H1 (cell line): ENCODE measurements at regions not wholly inside any gene's neighbourhood (a gene's known extent, or its start where the extent isn't known, plus 50 kb on each side); places are given as distances from the start of the nearest gene placed in this dataset.

Experiments
- ATF2 ChIP-seq: IDR thresholded peaks from 2 replicates; pipeline ENCODE4 v1.6.1; 2012; ENCODE audit warnings: low read length, inconsistent platforms
- ATF3 ChIP-seq: IDR thresholded peaks from 2 replicates; pipeline ENCODE4 v1.6.1; 2011; ENCODE audit warnings: low read depth, mild to moderate bottlenecking, low read length; ENCODE audit not compliant: insufficient read depth
- CHD2 ChIP-seq: IDR thresholded peaks from 2 replicates; pipeline ENCODE4 v1.6.1; 2012; ENCODE audit warnings: low read length, improper control_type of control experiment
- CTBP2 ChIP-seq: IDR thresholded peaks from 2 replicates; pipeline ENCODE4 v1.7.0; 2011; ENCODE audit warnings: borderline replicate concordance, mild to moderate bottlenecking, moderate library complexity, mixed read lengths, low read length; ENCODE audit not compliant: insufficient read depth, insufficient read length
- JUN ChIP-seq: IDR thresholded peaks from 2 replicates; pipeline ENCODE4 v1.6.1; 2011; ENCODE audit warnings: low read depth, mild to moderate bottlenecking, improper control_type of control experiment, low read length
- NANOG ChIP-seq: IDR thresholded peaks from 2 replicates; pipeline ENCODE4 v1.6.1; 2011; ENCODE audit warnings: low read length, low read depth, mild to moderate bottlenecking, inconsistent platforms; ENCODE audit not compliant: insufficient read depth, poor library complexity, severe bottlenecking
- PHF8 ChIP-seq: fragments of 200-600 bp; sonication (generic); conservative IDR thresholded peaks from 2 replicates; pipeline ENCODE4 v1.7.1; 2012; ENCODE audit warnings: low read depth, mild to moderate bottlenecking, inconsistent platforms, low read length, moderate library complexity
- POLR2A ChIP-seq, 2 experiments: IDR thresholded peaks; 1 replicate in 1 of 2; 2 replicates in 1 of 2; pipeline ENCODE4 v1.6.1; 2011; ENCODE audit warnings: low read depth in 2 of 2, low read length in 2 of 2, mild to moderate bottlenecking in 2 of 2; ENCODE audit errors: control extremely low read depth in 1 of 2
- POLR2AphosphoS5 ChIP-seq: IDR thresholded peaks from 2 replicates; pipeline ENCODE4 v1.6.1; 2011; ENCODE audit warnings: low read depth, low read length
- RAD21 ChIP-seq, 2 experiments: IDR thresholded peaks in 1 of 2; conservative IDR thresholded peaks in 1 of 2; 2 replicates each; pipeline ENCODE4 v1.6.1; 2011; ENCODE audit warnings: low read depth in 2 of 2, low read length in 2 of 2, improper control_type of control experiment in 1 of 2, inconsistent platforms in 1 of 2, mild to moderate bottlenecking in 1 of 2, moderate library complexity in 1 of 2
- RXRA ChIP-seq: IDR thresholded peaks from 2 replicates; pipeline ENCODE4 v1.6.1; 2011; ENCODE audit warnings: low read depth, mild to moderate bottlenecking, low read length, moderate library complexity; ENCODE audit not compliant: insufficient read depth
- SIN3A ChIP-seq, 2 experiments: IDR thresholded peaks in 1 of 2; conservative IDR thresholded peaks in 1 of 2; 2 replicates each; pipeline ENCODE4 v1.6.1; 2011 to 2012; ENCODE audit warnings: low read length in 2 of 2, improper control_type of control experiment in 1 of 2, low read depth in 1 of 2, mild to moderate bottlenecking in 1 of 2
- TEAD4 ChIP-seq: IDR thresholded peaks from 2 replicates; pipeline ENCODE4 v1.6.1; 2012; ENCODE audit warnings: low read depth, low read length, inconsistent platforms, mixed read lengths
- TF ChIP-seq, protein P1 (sequence below), 3 experiments: IDR thresholded peaks; 1 replicate in 2 of 3; 2 replicates in 1 of 3; pipeline versions ENCODE4 v1.5.1 to v1.6.1; 2011; ENCODE audit warnings: low read length in 3 of 3, mild to moderate bottlenecking in 3 of 3, inconsistent platforms in 2 of 3, low read depth in 1 of 3, moderate library complexity in 1 of 3; ENCODE audit not compliant: insufficient read depth in 1 of 3; ENCODE audit errors: control extremely low read depth in 1 of 3

DNA sequence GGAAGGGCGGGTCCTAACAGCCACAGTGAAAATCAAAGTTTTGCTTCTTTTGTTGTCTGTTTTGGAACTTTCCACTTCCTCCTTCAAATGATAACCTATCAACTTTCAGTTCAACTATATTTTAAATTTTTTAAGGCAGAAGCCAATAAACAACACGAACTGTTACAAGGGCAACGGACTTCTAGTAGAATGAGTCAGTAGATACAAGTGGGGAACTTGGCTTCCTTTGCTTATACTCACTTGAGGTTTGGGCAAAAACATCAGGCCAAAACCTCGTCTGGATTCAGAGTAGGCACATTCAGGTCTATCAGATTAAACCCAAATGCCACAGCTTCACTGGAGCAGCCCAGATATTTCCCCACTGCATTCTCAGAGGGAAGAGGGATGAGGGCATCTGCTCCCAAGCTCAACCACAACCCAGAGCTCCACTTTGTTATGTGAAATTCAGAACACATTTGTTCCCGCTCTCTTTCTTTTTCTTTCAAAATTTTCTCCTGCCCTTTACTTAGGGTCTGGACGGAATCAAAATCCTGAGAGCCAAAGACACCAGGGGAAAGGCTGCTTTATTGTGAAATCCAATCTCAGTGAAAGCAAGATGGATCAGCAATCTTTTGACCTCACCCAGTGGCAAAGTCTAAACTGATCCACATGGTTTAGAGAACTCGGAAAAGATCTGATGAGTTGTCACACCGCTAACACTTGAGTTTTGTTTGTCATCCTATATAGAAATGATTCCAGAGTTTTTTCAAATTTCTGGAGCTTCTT, 152.5 kb upstream of the BTG1 start:
- TF ChIP-seq CTBP2 (no peak), RXRA (no peak), CHD2 (no peak), TEAD4 (no peak), POLR2A (IDR thresholded peaks at IDR 0.05; ENCODE audit: control extremely low read depth in 1 of 2, low read depth in 2 of 2, low read length in 2 of 2) (no peak), ATF2 (no peak), PHF8 (no peak), SIN3A (conservative IDR thresholded peaks at IDR 0.05 in 1 of 2, IDR thresholded peaks at IDR 0.05 in 1 of 2; ENCODE audit: low read depth in 1 of 2, low read length in 2 of 2) (no peak), JUN (no peak), NANOG (no peak), POLR2AphosphoS5 (no peak), ATF3 (no peak), RAD21 (IDR thresholded peaks at IDR 0.05 in 1 of 2, conservative IDR thresholded peaks at IDR 0.05 in 1 of 2; ENCODE audit: low read depth in 2 of 2, low read length in 2 of 2) (no peak)
- TF ChIP-seq, protein P1, sequence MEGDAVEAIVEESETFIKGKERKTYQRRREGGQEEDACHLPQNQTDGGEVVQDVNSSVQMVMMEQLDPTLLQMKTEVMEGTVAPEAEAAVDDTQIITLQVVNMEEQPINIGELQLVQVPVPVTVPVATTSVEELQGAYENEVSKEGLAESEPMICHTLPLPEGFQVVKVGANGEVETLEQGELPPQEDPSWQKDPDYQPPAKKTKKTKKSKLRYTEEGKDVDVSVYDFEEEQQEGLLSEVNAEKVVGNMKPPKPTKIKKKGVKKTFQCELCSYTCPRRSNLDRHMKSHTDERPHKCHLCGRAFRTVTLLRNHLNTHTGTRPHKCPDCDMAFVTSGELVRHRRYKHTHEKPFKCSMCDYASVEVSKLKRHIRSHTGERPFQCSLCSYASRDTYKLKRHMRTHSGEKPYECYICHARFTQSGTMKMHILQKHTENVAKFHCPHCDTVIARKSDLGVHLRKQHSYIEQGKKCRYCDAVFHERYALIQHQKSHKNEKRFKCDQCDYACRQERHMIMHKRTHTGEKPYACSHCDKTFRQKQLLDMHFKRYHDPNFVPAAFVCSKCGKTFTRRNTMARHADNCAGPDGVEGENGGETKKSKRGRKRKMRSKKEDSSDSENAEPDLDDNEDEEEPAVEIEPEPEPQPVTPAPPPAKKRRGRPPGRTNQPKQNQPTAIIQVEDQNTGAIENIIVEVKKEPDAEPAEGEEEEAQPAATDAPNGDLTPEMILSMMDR (IDR thresholded peaks at IDR 0.05; ENCODE audit: control extremely low read depth in 1 of 3, insufficient read depth in 1 of 3, low read depth in 1 of 3, low read length in 3 of 3) = no peak
